H1 (cell line): ENCODE measurements at regions not wholly inside any gene's neighbourhood (a gene's known extent, or its start where the extent isn't known, plus 50 kb on each side); places are given as distances from the start of the nearest gene placed in this dataset.

Experiments
- CTCF ChIA-PET: fragments of 300-600 bp; sonication (Branson Sonifier 250); formaldehyde crosslinking; loops from one replicate; lab custom pipeline; 2021; ENCODE audit not compliant: partially characterized antibody; lab: Charles Lee
- POLR2A ChIA-PET: fragments of 300-600 bp; sonication (Branson Sonifier 250); formaldehyde crosslinking; loops from one replicate; lab custom pipeline; 2021; ENCODE audit warnings: inconsistent platforms; ENCODE audit not compliant: partially characterized antibody; lab: Charles Lee
- DNase-seq, 2 experiments: peaks; one replicate each; pipeline versions ENCODE4 v3.0.0 to v3.0.0-alpha.2; 2010 to 2022; ENCODE audit warnings: low spot score in 2 of 2, low read depth in 1 of 2, mixed read lengths in 1 of 2
- FAIRE-seq: peaks from 2 replicates; lab custom pipeline; 2011; peaks lifted over from hg19 to GRCh38; lab: Jason Lieb, UNC
- H2AFZ ChIP-seq: 2 replicates; pipeline ENCODE4 v1.8.1; 2012; ENCODE audit warnings: low read length, inconsistent platforms
- H2AK5ac ChIP-seq: 2 replicates; pipeline ENCODE4 v1.6.1; 2013; ENCODE audit warnings: low read depth, low read length
- H2BK120ac ChIP-seq: replicated peaks from 2 replicates; pipeline ENCODE3; 2013; ENCODE audit warnings: low read depth, low read length, inconsistent platforms
- H2BK12ac ChIP-seq: 2 replicates; pipeline ENCODE4 v1.6.1; 2013; ENCODE audit warnings: low read depth, low read length
- H2BK15ac ChIP-seq: 2 replicates; pipeline ENCODE4 v1.6.1; 2013; ENCODE audit warnings: low read length
- H2BK20ac ChIP-seq: 2 replicates; pipeline ENCODE4 v1.6.1; 2013; ENCODE audit warnings: low read length
- H2BK5ac ChIP-seq: 2 replicates; pipeline ENCODE4 v1.6.1; 2013; ENCODE audit warnings: low read depth, low read length
- H3K14ac ChIP-seq: 2 replicates; pipeline ENCODE4 v1.6.1; 2013; ENCODE audit warnings: inconsistent platforms; ENCODE audit not compliant: insufficient read length
- H3K18ac ChIP-seq: 2 replicates; pipeline ENCODE4 v1.6.1; 2013; ENCODE audit warnings: low read length; ENCODE audit errors: extremely low read depth
- H3K23ac ChIP-seq: 2 replicates; pipeline ENCODE4 v1.6.1; 2013; ENCODE audit warnings: inconsistent platforms; ENCODE audit not compliant: insufficient read length
- H3K23me2 ChIP-seq: 2 replicates; pipeline ENCODE4 v1.6.1; 2013; ENCODE audit warnings: low read depth, low read length
- H3K27ac ChIP-seq: 2 replicates; pipeline ENCODE4 v1.6.1; 2011; ENCODE audit warnings: low read depth, low read length, inconsistent platforms
- H3K27me3 ChIP-seq, 4 experiments: replicated peaks in 1 of 4; 1 replicate in 1 of 4; 2 replicates in 3 of 4; pipeline versions ENCODE4 v1.6.1 to v1.8.1; 2011 to 2013; ENCODE audit warnings: low read length in 3 of 4, mild to moderate bottlenecking in 3 of 4, inconsistent platforms in 2 of 4, mixed read lengths in 2 of 4, moderate library complexity in 1 of 4; ENCODE audit not compliant: control insufficient read depth in 3 of 4, insufficient read depth in 3 of 4; ENCODE audit errors: extremely low read depth in 1 of 4
- H3K36me3 ChIP-seq, 4 experiments: 2 replicates each; pipeline versions ENCODE4 v1.6.1 to v1.8.1; 2011 to 2013; ENCODE audit warnings: mild to moderate bottlenecking in 4 of 4, low read length in 3 of 4, moderate library complexity in 2 of 4, control low read depth in 1 of 4, inconsistent platforms in 1 of 4; ENCODE audit not compliant: insufficient read depth in 4 of 4, control insufficient read depth in 2 of 4
- H3K4ac ChIP-seq: replicated peaks from 2 replicates; pipeline ENCODE3; 2013; ENCODE audit warnings: low read length, low read depth, mixed read lengths, inconsistent platforms; ENCODE audit not compliant: insufficient read length
- H3K4me1 ChIP-seq, 4 experiments: replicated peaks in 1 of 4; 1 replicate in 1 of 4; 2 replicates in 3 of 4; pipeline versions ENCODE4 v1.6.1 to v1.8.1; 2011 to 2013; ENCODE audit warnings: low read length in 3 of 4, inconsistent platforms in 2 of 4, mixed read lengths in 1 of 4; ENCODE audit not compliant: insufficient read depth in 4 of 4, control insufficient read depth in 3 of 4
- H3K4me2 ChIP-seq, 2 experiments: 2 replicates each; pipeline versions ENCODE4 v1.6.1 to v1.8.1; 2011 to 2013; ENCODE audit warnings: low read depth in 2 of 2, low read length in 2 of 2, control low read depth in 1 of 2, inconsistent platforms in 1 of 2, mild to moderate bottlenecking in 1 of 2; ENCODE audit not compliant: insufficient read depth in 1 of 2
- H3K4me3 ChIP-seq, 4 experiments: fragments of 200-600, 300-600 bp in 1 of 4; sonication (generic), shearing (Covaris generic), sonication (Bioruptor Twin) in 1 of 4; 2 replicates each; pipeline versions ENCODE4 v1.5.1 to v1.8.1; 2011 to 2016; ENCODE audit warnings: low read length in 4 of 4, low read depth in 3 of 4, control low read depth in 2 of 4, inconsistent platforms in 2 of 4, mild to moderate bottlenecking in 2 of 4, mixed read lengths in 1 of 4, moderate library complexity in 1 of 4; ENCODE audit not compliant: insufficient read depth in 2 of 4; ENCODE audit errors: extremely low read depth in 1 of 4
- H3K56ac ChIP-seq: replicated peaks from 2 replicates; pipeline ENCODE3; 2013; ENCODE audit warnings: low read depth, mild to moderate bottlenecking, mixed read lengths, low read length, inconsistent platforms; ENCODE audit not compliant: insufficient read length
- H3K79me1 ChIP-seq: 2 replicates; pipeline ENCODE4 v1.6.1; 2013; ENCODE audit warnings: low read depth, low read length, control low read depth
- H3K79me2 ChIP-seq, 2 experiments: 2 replicates each; pipeline versions ENCODE4 v1.6.1 to v1.8.1; 2012 to 2013; ENCODE audit warnings: low read length in 2 of 2, mild to moderate bottlenecking in 2 of 2, inconsistent platforms in 1 of 2; ENCODE audit not compliant: insufficient read depth in 2 of 2, control insufficient read depth in 1 of 2
- H3K9ac ChIP-seq, 4 experiments: replicated peaks in 1 of 4; 1 replicate in 1 of 4; 2 replicates in 3 of 4; pipeline versions ENCODE4 v1.6.1 to v1.8.1; 2011 to 2013; ENCODE audit warnings: low read depth in 3 of 4, low read length in 3 of 4, control low read depth in 2 of 4, mild to moderate bottlenecking in 2 of 4, moderate library complexity in 2 of 4, inconsistent platforms in 1 of 4; ENCODE audit errors: extremely low read depth in 1 of 4
- H3K9me3 ChIP-seq, 2 experiments: 2 replicates each; pipeline versions ENCODE4 v1.6.1 to v1.8.1; 2012 to 2013; ENCODE audit warnings: mild to moderate bottlenecking in 2 of 2, moderate library complexity in 2 of 2, control low read depth in 1 of 2, inconsistent platforms in 1 of 2, low read depth in 1 of 2, low read length in 1 of 2, mixed read lengths in 1 of 2; ENCODE audit not compliant: insufficient read depth in 2 of 2
- H4K20me1 ChIP-seq, 2 experiments: replicated peaks in 1 of 2; 2 replicates each; pipeline versions ENCODE3 to v1.8.1; 2011 to 2013; ENCODE audit warnings: inconsistent platforms in 2 of 2, low read length in 2 of 2, mild to moderate bottlenecking in 1 of 2; ENCODE audit not compliant: insufficient read depth in 2 of 2, control insufficient read depth in 1 of 2
- H4K5ac ChIP-seq: 2 replicates; pipeline ENCODE4 v1.6.1; 2013; ENCODE audit warnings: low read length, low read depth, mixed read lengths, inconsistent platforms; ENCODE audit not compliant: insufficient read length
- H4K8ac ChIP-seq: 2 replicates; pipeline ENCODE4 v1.8.0; 2013; ENCODE audit warnings: mild to moderate bottlenecking, moderate library complexity, low read length, inconsistent platforms; ENCODE audit not compliant: insufficient read depth; ENCODE audit errors: extremely low read depth
- H4K91ac ChIP-seq: replicated peaks from 2 replicates; pipeline ENCODE3; 2013; ENCODE audit warnings: low read length, mixed read lengths, inconsistent platforms; ENCODE audit not compliant: insufficient read length
- ASH2L ChIP-seq: fragments of 200-600, 300-600 bp; sonication (generic); IDR thresholded peaks from one replicate; pipeline ENCODE4 v1.7.1; 2017; ENCODE audit warnings: low read length
- CBX8 ChIP-seq: fragments of 300-800, 300-1000 bp; sonication (generic); IDR thresholded peaks from 2 replicates; pipeline ENCODE4 v1.7.1; 2016; ENCODE audit warnings: low read depth, low read length, borderline replicate concordance
- EZH2 ChIP-seq: fragments of 200-600 bp; sonication (generic); IDR thresholded peaks from 2 replicates; pipeline ENCODE4 v1.7.1; 2012; ENCODE audit warnings: low read depth, mild to moderate bottlenecking, moderate library complexity, low read length, inconsistent platforms; ENCODE audit not compliant: severe bottlenecking
- KDM4A ChIP-seq: IDR thresholded peaks from one replicate; pipeline ENCODE4 v1.7.1; 2012; ENCODE audit warnings: low read depth, mild to moderate bottlenecking, moderate library complexity, low read length, inconsistent platforms; ENCODE audit not compliant: severe bottlenecking
- TBP ChIP-seq: IDR thresholded peaks from 2 replicates; pipeline ENCODE4 v1.6.1; 2011; ENCODE audit warnings: low read depth, low read length, improper control_type of control experiment
- WGBS, 2 experiments: shearing (Covaris generic) in 1 of 2; methylation state at CpG; one replicate each; pipeline versions ENCODE4 v1.1.6 to v1.1.7; 2013 to 2015; ENCODE audit warnings: low lambda C conversion rate in 2 of 2, mixed read lengths in 2 of 2, inconsistent platforms in 1 of 2, low coverage in 1 of 2, missing lambda C conversion rate in 1 of 2; ENCODE audit not compliant: insufficient replicate concordance in 2 of 2, insufficient coverage in 1 of 2, insufficient read length in 1 of 2; ENCODE audit errors: extremely low coverage in 1 of 2, missing lambda C conversion rate in 1 of 2; 5-methylcytosine and 5-hydroxymethylcytosine counted together

DNA sequence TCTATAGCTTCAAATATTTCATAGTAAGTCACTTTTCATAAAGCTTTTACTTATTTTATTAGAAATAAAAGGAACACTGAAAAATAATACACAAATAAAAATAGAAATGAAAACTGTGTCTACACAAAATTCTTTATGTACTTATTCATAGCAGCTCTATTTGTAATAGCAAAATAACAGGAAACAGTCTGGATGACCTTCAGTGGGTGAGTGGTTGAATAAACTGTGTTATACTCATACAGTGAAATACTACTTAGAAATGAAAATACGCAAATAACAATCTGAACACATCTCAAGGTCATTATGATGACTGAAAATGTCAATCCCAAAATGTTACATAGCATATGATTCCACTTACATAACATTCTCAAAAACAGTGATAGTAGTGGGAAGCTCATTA, 138.7 kb upstream of the PCLO start:
- no peaks in the 10 kb centered on the region for H3K36me3 ChIP-seq
- TF ChIP-seq EZH2 = no peak
- no peak for TF ChIP-seq CBX8
- TF ChIP-seq TBP = no peak
- no peak for TF ChIP-seq ASH2L
- no peak for TF ChIP-seq KDM4A
- no peaks in the 10 kb centered on the region for H3K23me2 ChIP-seq
- H4K8ac ChIP-seq = no peak overlapping the region
- H3K27ac ChIP-seq = no peak overlapping the region
- H2BK120ac ChIP-seq = no peak overlapping the region
- no peak overlapping the region for H2BK15ac ChIP-seq
- no peak overlapping the region for H3K4ac ChIP-seq
- H3K23ac ChIP-seq = no peak overlapping the region
- H3K9me3 ChIP-seq = no peaks in the 10 kb centered on the region
- H3K4me2 ChIP-seq = no peak overlapping the region
- H3K14ac ChIP-seq = no peak overlapping the region
- no peak overlapping the region for H3K18ac ChIP-seq
- no peaks in the 10 kb centered on the region for H3K27me3 ChIP-seq
- no peak overlapping the region for H2BK12ac ChIP-seq
- H4K5ac ChIP-seq = no peak overlapping the region
- no peak for DNase-seq
- 92% methylated on average over 1 of the region's 1 CpG; no CpG with 5 or more reads in 1 of the 2 experiments for WGBS, 2 experiments
- FAIRE-seq = no peak
- H3K4me1 ChIP-seq = no peaks in the 10 kb centered on the region
- no peak overlapping the region for H2AFZ ChIP-seq
- no peak overlapping the region for H4K91ac ChIP-seq
- no peak overlapping the region for H2BK20ac ChIP-seq
- ChIA-PET POLR2A (no interaction called here), CTCF (no interaction called here)
- no peak overlapping the region for H2AK5ac ChIP-seq
- H3K56ac ChIP-seq = no peak overlapping the region
- no peaks in the 10 kb centered on the region for H4K20me1 ChIP-seq
- no peak overlapping the region for H3K4me3 ChIP-seq
- no peaks in the 10 kb centered on the region for H3K79me2 ChIP-seq
- H2BK5ac ChIP-seq = no peak overlapping the region
- H3K79me1 ChIP-seq = no peaks in the 10 kb centered on the region
- no peak overlapping the region for H3K9ac ChIP-seq
